ENCODE measurements at regions not wholly inside any gene's neighbourhood (a gene's known extent, or its start where the extent isn't known, plus 50 kb on each side); places are given as distances from the start of the nearest gene placed in this dataset.
A peak's percentile ranks its signal among the peaks of the same experiment; 100 is the strongest.

DNA sequence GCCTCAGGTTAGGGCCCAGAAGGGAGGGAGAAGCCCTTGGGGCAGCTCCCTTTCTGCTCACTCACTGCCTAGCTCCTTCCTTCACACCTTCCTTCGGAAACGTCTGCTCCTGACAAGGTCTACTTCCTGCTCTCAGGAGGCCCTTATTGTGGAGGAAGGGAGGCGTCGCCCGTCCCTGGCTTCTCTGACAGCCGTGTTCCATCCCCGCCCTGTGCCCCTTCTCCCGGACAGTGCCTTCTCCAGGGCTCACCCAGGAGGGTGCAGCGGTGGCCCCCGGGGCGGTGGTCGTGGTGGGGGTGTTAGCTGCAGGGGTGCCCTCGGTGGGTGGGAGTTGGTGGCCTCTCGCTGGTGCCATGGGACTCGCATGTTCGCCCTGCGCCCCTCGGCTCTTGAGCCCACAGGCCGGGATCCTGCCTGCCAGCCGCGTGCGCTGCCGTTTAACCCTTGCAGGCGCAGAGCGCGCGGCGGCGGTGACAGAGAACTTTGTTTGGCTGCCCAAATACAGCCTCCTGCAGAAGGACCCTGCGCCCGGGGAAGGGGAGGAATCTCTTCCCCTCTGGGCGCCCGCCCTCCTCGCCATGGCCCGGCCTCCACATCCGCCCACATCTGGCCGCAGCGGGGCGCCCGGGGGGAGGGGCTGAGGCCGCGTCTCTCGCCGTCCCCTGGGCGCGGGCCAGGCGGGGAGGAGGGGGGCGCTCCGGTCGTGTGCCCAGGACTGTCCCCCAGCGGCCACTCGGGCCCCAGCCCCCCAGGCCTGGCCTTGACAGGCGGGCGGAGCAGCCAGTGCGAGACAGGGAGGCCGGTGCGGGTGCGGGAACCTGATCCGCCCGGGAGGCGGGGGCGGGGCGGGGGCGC is 231.9 kb downstream of the SEC14L1 start:
- Histone ChIP-seq H3K14ac (ENCODE audit: low read length) (peak overlapping the region; percentile 78), H3K9ac (ENCODE audit: low read depth, low read length, poor library complexity) (peak overlapping the region; percentile 56), H3K27ac (replicated peaks; ENCODE audit: low read length) (peak overlapping the region; percentile 85), H2AK5ac (ENCODE audit: low read depth, low read length) (peak overlapping the region; percentile 36), H3K36me3 (replicated peaks in 1 of 2; ENCODE audit: control insufficient read depth in 2 of 2, insufficient read depth in 2 of 2, low read length in 2 of 2) (no peaks in the 10 kb centered on the region), H2AFZ (ENCODE audit: low read length) (peak overlapping the region; percentile 94), H3K79me1 (ENCODE audit: low read depth, low read length) (peaks cover 29% of the 10 kb centered on the region), H3K23ac (ENCODE audit: low read depth, low read length, poor library complexity) (peak overlapping the region; percentile 1), H2BK15ac (ENCODE audit: low read length) (peak overlapping the region; percentile 17), H2BK120ac (ENCODE audit: low read depth, low read length) (peak overlapping the region; percentile 45), H3K4me1 (ENCODE audit: control insufficient read depth in 2 of 2, insufficient read depth in 1 of 2, low read depth in 1 of 2, low read length in 2 of 2) (peaks cover 41 to 56% of the 10 kb centered on the region in 2 donors), H2BK12ac (ENCODE audit: low read length) (peak overlapping the region; percentile 12), H3K4ac (ENCODE audit: low read length) (no peak overlapping the region), H3K9me3 (replicated peaks in 1 of 2; ENCODE audit: control insufficient read depth in 2 of 2, insufficient read depth in 1 of 2, low read depth in 1 of 2, low read length in 2 of 2) (peaks cover 0 to 3% of the 10 kb centered on the region in 2 donors), H3K18ac (ENCODE audit: low read length) (peak overlapping the region; percentile 77), H2BK5ac (ENCODE audit: low read length) (peak overlapping the region; percentile 100), H3K27me3 (ENCODE audit: control insufficient read depth in 3 of 3, insufficient read depth in 3 of 3, low read depth in 1 of 3, low read length in 3 of 3) (no peaks in the 10 kb centered on the region), H3K4me3 (ENCODE audit: low read length in 2 of 2) (peak overlapping the region; percentile 72 to 96), H4K8ac (ENCODE audit: low read depth, low read length) (no peak overlapping the region), H4K91ac (ENCODE audit: low read depth, low read length, poor library complexity) (no peak overlapping the region), H3K4me2 (ENCODE audit: insufficient read depth, low read length, poor library complexity, severe bottlenecking) (peak overlapping the region; percentile 58)
- peak; percentile 91 for DNase-seq (ENCODE audit: low spot score)
- WGBS, 2 donors (ENCODE audit: extremely low coverage in 2 of 2, insufficient read length in 2 of 2, insufficient replicate concordance in 1 of 2): no CpG with 5 or more reads among the region's 64 CpGs

GRCh38 chr17:77373299-77374169 is 232.8 kb downstream of the SEC14L1 start:
- H3K14ac ChIP-seq (ENCODE audit: low read length): peak overlapping the region; percentile 97
- H2BK15ac ChIP-seq (ENCODE audit: low read length): peak overlapping the region; percentile 93
- H3K23ac ChIP-seq (ENCODE audit: low read depth, low read length, poor library complexity): peak overlapping the region; percentile 94
- peaks cover 0 to 3% of the 10 kb centered on the region in 2 donors for H3K9me3 ChIP-seq (replicated peaks in 1 of 2; ENCODE audit: control insufficient read depth in 2 of 2, insufficient read depth in 1 of 2, low read depth in 1 of 2, low read length in 2 of 2)
- peak overlapping the region; percentile 100 for H3K9ac ChIP-seq (ENCODE audit: low read depth, low read length, poor library complexity)
- peak overlapping the region; percentile 100 for H2BK5ac ChIP-seq (ENCODE audit: low read length)
- peak overlapping the region; percentile 86 for H4K8ac ChIP-seq (ENCODE audit: low read depth, low read length)
- H2BK120ac ChIP-seq (ENCODE audit: low read depth, low read length): peak overlapping the region; percentile 77
- no peaks in the 10 kb centered on the region for H3K36me3 ChIP-seq (replicated peaks in 1 of 2; ENCODE audit: control insufficient read depth in 2 of 2, insufficient read depth in 2 of 2, low read length in 2 of 2)
- H2AFZ ChIP-seq (ENCODE audit: low read length): peak overlapping the region; percentile 94
- peak overlapping the region; percentile 93 for H3K4me2 ChIP-seq (ENCODE audit: insufficient read depth, low read length, poor library complexity, severe bottlenecking)
- H2BK12ac ChIP-seq (ENCODE audit: low read length): peak overlapping the region; percentile 69
- H2AK5ac ChIP-seq (ENCODE audit: low read depth, low read length): peak overlapping the region; percentile 99
- no peaks in the 10 kb centered on the region for H3K27me3 ChIP-seq (ENCODE audit: control insufficient read depth in 3 of 3, insufficient read depth in 3 of 3, low read depth in 1 of 3, low read length in 3 of 3)
- WGBS, 2 donors (ENCODE audit: extremely low coverage in 2 of 2, insufficient read length in 2 of 2, insufficient replicate concordance in 1 of 2): no CpG with 5 or more reads among the region's 90 CpGs
- peak overlapping the region; percentile 96 to 97 for H3K4me3 ChIP-seq (ENCODE audit: low read length in 2 of 2)
- H3K79me1 ChIP-seq (ENCODE audit: low read depth, low read length): peaks cover 36% of the 10 kb centered on the region
- H3K4ac ChIP-seq (ENCODE audit: low read length): peak overlapping the region; percentile 98
- H3K27ac ChIP-seq (replicated peaks; ENCODE audit: low read length): peak overlapping the region; percentile 88
- peaks cover 41 to 59% of the 10 kb centered on the region in 2 donors for H3K4me1 ChIP-seq (ENCODE audit: control insufficient read depth in 2 of 2, insufficient read depth in 1 of 2, low read depth in 1 of 2, low read length in 2 of 2)
- no peak for DNase-seq (ENCODE audit: low spot score)
- peak overlapping the region; percentile 100 for H3K18ac ChIP-seq (ENCODE audit: low read length)
- H4K91ac ChIP-seq (ENCODE audit: low read depth, low read length, poor library complexity): peak overlapping the region; percentile 94

GRCh38 chr17:77374170-77374936 is 233.6 kb downstream of the SEC14L1 start:
- Histone ChIP-seq H2AFZ (ENCODE audit: low read length) (peak overlapping the region; percentile 94), H4K8ac (ENCODE audit: low read depth, low read length) (no peak overlapping the region), H3K27me3 (ENCODE audit: control insufficient read depth in 3 of 3, insufficient read depth in 3 of 3, low read depth in 1 of 3, low read length in 3 of 3) (no peaks in the 10 kb centered on the region), H3K4me3 (ENCODE audit: low read length in 2 of 2) (peak overlapping the region; percentile 96 to 97), H2BK15ac (ENCODE audit: low read length) (peak overlapping the region; percentile 93), H2AK5ac (ENCODE audit: low read depth, low read length) (peak overlapping the region; percentile 99), H3K9ac (ENCODE audit: low read depth, low read length, poor library complexity) (peak overlapping the region; percentile 100), H3K4me2 (ENCODE audit: insufficient read depth, low read length, poor library complexity, severe bottlenecking) (peak overlapping the region; percentile 93), H3K27ac (replicated peaks; ENCODE audit: low read length) (peak overlapping the region; percentile 88), H2BK12ac (ENCODE audit: low read length) (peak overlapping the region; percentile 65), H2BK120ac (ENCODE audit: low read depth, low read length) (peak overlapping the region; percentile 19), H3K9me3 (replicated peaks in 1 of 2; ENCODE audit: control insufficient read depth in 2 of 2, insufficient read depth in 1 of 2, low read depth in 1 of 2, low read length in 2 of 2) (peaks cover 0 to under 1% of the 10 kb centered on the region in 2 donors), H3K79me1 (ENCODE audit: low read depth, low read length) (peaks cover 44% of the 10 kb centered on the region), H2BK5ac (ENCODE audit: low read length) (peak overlapping the region; percentile 100), H3K4me1 (ENCODE audit: control insufficient read depth in 2 of 2, insufficient read depth in 1 of 2, low read depth in 1 of 2, low read length in 2 of 2) (peaks cover 41 to 61% of the 10 kb centered on the region in 2 donors), H3K36me3 (replicated peaks in 1 of 2; ENCODE audit: control insufficient read depth in 2 of 2, insufficient read depth in 2 of 2, low read length in 2 of 2) (no peaks in the 10 kb centered on the region), H3K4ac (ENCODE audit: low read length) (peak overlapping the region; percentile 98), H3K14ac (ENCODE audit: low read length) (peak overlapping the region; percentile 97), H3K23ac (ENCODE audit: low read depth, low read length, poor library complexity) (peak overlapping the region; percentile 97), H4K91ac (ENCODE audit: low read depth, low read length, poor library complexity) (peak overlapping the region; percentile 94), H3K18ac (ENCODE audit: low read length) (peak overlapping the region; percentile 100)
- no CpG with 5 or more reads among the region's 34 CpGs for WGBS, 2 donors (ENCODE audit: extremely low coverage in 2 of 2, insufficient read length in 2 of 2, insufficient replicate concordance in 1 of 2)
- DNase-seq (ENCODE audit: low spot score): peak; percentile 83
